ENCODE measurements at regions not wholly inside any gene's neighbourhood (a gene's known extent, or its start where the extent isn't known, plus 50 kb on each side); places are given as distances from the start of the nearest gene placed in this dataset.
A peak's percentile ranks its signal among the peaks of the same experiment; 100 is the strongest.

DNA sequence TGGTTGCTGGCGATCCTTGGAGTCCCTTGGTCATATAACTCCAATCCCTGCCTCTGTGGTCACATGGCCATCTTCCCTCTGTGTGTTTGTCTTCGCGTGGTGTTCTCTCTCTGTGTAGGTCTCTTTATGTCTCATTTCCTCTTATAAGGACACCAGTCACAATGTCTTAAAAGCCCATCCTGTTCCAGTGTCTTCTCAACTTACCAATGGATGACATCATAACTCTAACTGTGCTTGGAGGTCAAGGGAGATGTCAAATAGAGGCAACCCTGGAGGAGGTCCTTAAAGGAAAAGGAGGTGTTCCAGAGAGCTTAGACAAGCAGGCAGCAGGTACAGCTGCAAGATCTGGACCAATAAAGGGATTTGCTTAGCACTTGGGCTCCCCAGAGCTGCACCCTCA, 143.0 kb downstream of the BUB3 start:
- Histone ChIP-seq H3K27me3 (ENCODE audit: control insufficient read depth, insufficient read depth, low read length) (no peaks in the 10 kb centered on the region), H3K9ac (ENCODE audit: low read depth, low read length) (no peak overlapping the region), H3K4me2 (ENCODE audit: low read length) (no peak overlapping the region), H3K36me3 (ENCODE audit: insufficient read depth, low read length) (no peaks in the 10 kb centered on the region), H3K4me3 (ENCODE audit: low read length) (no peak overlapping the region), H3K9me3 (replicated peaks; ENCODE audit: low read length) (no peaks in the 10 kb centered on the region), H3K4me1 (ENCODE audit: control insufficient read depth, insufficient read depth, low read length) (peaks cover 10% of the 10 kb centered on the region)

DNA sequence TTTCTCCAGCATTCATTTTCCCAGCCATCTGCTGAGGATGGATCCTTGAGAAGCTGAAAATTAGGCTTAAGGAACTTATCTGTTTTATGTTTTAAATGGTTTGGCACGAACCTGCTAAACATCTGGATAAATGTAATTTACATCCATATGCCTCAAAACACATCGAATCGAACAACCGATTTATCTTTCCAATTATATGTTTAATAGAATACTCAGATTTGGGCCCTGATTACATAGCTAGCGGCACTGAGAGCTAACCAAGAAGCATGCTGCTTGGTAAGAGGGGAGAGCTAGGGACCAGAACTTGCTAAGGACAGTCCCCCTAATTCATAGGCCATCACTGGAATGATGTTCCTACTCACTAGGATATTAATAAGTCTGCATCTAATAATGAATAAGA, 144.4 kb downstream of the BUB3 start:
- no peak overlapping the region for H3K4me2 ChIP-seq (ENCODE audit: low read length)
- H3K4me3 ChIP-seq (ENCODE audit: low read length): no peak overlapping the region
- H3K9ac ChIP-seq (ENCODE audit: low read depth, low read length): no peak overlapping the region
- H3K9me3 ChIP-seq (replicated peaks; ENCODE audit: low read length): no peaks in the 10 kb centered on the region
- H3K36me3 ChIP-seq (ENCODE audit: insufficient read depth, low read length): no peaks in the 10 kb centered on the region
- peaks cover 10% of the 10 kb centered on the region for H3K4me1 ChIP-seq (ENCODE audit: control insufficient read depth, insufficient read depth, low read length)
- no peaks in the 10 kb centered on the region for H3K27me3 ChIP-seq (ENCODE audit: control insufficient read depth, insufficient read depth, low read length)

DNA sequence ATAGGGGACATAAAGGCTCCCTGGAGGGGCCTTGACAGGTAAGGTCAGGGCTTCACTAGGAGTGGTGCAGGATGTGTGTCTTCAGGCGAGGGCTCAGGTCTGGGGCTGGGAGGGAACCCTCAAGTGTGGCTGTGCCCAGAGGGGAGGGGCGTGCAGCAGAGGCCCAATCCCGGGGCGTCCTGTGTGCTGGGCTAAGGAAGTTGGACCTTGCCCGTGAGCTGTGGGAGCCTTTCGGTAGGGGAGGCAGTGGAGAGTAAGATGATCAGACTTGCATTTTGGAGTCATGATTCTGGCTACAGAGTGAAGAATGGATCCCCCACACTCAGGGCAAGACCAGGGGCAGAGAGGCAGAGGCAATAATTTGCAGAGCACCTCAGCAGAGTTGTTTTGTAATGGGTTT, 145.4 kb downstream of the BUB3 start:
- no peak overlapping the region for H3K4me3 ChIP-seq (ENCODE audit: low read length)
- no peaks in the 10 kb centered on the region for H3K36me3 ChIP-seq (ENCODE audit: insufficient read depth, low read length)
- no peaks in the 10 kb centered on the region for H3K9me3 ChIP-seq (replicated peaks; ENCODE audit: low read length)
- no peak overlapping the region for H3K4me2 ChIP-seq (ENCODE audit: low read length)
- H3K4me1 ChIP-seq (ENCODE audit: control insufficient read depth, insufficient read depth, low read length): peaks cover 10% of the 10 kb centered on the region
- no peaks in the 10 kb centered on the region for H3K27me3 ChIP-seq (ENCODE audit: control insufficient read depth, insufficient read depth, low read length)
- H3K9ac ChIP-seq (ENCODE audit: low read depth, low read length): no peak overlapping the region

DNA sequence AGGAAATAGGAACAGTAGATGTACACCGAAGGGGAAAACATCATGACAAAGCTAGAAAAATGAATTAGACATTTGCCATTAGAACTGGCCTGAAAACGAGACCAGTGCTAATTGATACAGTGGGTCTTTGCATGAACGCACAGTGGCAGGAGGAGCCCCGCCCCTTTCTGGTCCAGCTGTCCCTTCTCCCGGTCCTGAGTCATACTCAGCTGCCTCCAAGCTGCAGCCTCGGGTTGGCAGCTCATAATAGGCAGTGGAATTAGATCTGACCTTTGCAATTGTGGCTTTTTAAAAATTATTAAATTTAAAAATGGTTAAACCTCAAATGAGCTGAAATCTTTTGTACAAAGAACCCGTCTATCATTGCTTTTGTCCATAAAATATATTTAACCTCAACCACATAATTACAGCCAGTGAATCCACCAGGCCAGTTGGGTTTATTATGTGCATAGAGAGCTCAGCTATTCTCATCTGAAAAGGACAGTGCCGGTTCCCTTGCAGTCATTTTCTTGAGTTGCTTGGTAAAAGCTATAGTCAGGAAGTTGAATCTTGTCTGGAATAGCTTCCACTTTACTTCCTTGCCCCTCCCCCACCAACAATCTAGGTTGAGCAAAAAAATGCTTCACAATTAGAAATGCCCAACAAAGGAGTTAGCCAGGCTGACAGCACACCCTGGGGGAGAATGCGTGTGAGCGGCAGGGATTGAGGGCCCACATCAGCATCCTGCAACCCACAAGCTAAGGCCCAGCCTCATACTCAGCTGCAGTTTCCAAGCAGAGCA, 147.1 kb downstream of the BUB3 start:
- Histone ChIP-seq H3K4me1 (ENCODE audit: control insufficient read depth, insufficient read depth, low read length) (peaks cover 10% of the 10 kb centered on the region), H3K4me3 (ENCODE audit: low read length) (no peak overlapping the region), H3K27me3 (ENCODE audit: control insufficient read depth, insufficient read depth, low read length) (peaks cover 4% of the 10 kb centered on the region), H3K36me3 (ENCODE audit: insufficient read depth, low read length) (no peaks in the 10 kb centered on the region), H3K4me2 (ENCODE audit: low read length) (peak overlapping the region; percentile 42), H3K9ac (ENCODE audit: low read depth, low read length) (no peak overlapping the region), H3K9me3 (replicated peaks; ENCODE audit: low read length) (no peaks in the 10 kb centered on the region)

DNA sequence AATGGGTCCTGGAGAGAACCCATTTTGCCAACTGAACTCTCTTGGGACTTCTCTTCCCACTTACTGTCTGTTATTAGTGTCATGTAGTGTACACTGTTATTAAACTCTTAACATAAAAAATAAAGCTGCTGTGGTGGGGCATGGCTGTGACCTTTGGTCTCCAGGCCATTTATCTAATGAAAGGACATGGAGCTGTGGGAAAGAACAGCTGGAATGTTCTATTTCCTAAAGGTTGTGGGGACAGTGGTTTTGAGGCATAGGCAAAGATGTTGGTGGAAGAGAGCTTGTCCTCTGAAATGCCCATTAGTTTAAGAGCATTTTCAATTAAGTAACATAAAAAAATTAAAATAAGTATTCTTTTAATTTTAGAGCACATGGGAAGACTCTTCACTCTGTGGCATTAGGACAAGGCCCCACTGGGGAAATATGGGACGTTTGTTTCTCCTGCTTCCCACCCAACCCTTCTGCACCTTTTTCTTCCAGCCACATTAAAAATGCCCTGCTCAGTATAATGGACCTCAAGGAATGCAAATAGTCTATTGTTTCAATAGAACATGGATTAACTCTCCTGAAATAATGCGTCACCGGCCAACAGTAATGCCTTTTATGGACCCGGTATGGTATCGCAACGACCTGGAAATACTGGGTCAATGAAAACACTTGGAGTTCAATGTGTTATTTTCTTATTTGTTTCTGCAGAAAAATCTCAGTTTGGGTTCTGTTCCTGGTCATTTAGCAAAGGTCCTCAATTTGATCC, 149.6 kb downstream of the BUB3 start:
- peaks cover 7% of the 10 kb centered on the region for H3K27me3 ChIP-seq (ENCODE audit: control insufficient read depth, insufficient read depth, low read length)
- no peak overlapping the region for H3K9ac ChIP-seq (ENCODE audit: low read depth, low read length)
- no peaks in the 10 kb centered on the region for H3K36me3 ChIP-seq (ENCODE audit: insufficient read depth, low read length)
- H3K4me2 ChIP-seq (ENCODE audit: low read length): no peak overlapping the region
- H3K4me3 ChIP-seq (ENCODE audit: low read length): no peak overlapping the region
- no peaks in the 10 kb centered on the region for H3K9me3 ChIP-seq (replicated peaks; ENCODE audit: low read length)
- H3K4me1 ChIP-seq (ENCODE audit: control insufficient read depth, insufficient read depth, low read length): peaks cover 10% of the 10 kb centered on the region

DNA sequence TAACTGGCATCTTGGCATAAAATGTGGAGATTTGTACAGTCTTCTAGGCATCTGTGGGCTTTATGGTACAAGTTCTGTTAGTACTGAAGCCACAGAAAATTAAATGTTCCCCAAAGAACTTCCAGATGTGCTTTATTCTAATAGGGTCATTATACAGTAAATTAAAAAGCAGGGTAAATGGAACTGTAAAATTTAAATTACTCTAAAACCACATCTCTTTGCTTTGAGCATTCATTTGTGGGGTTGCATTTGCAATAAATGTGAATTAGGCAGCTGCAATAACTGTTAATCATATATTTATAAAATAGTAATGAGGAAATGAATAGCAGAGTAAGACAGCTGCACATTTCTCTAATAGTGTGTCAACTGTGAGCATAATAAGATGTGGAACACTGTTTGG, 151.5 kb downstream of the BUB3 start:
- peaks cover 25% of the 10 kb centered on the region for H3K4me1 ChIP-seq (ENCODE audit: control insufficient read depth, insufficient read depth, low read length)
- H3K9ac ChIP-seq (ENCODE audit: low read depth, low read length): no peak overlapping the region
- H3K4me2 ChIP-seq (ENCODE audit: low read length): no peak overlapping the region
- no peaks in the 10 kb centered on the region for H3K9me3 ChIP-seq (replicated peaks; ENCODE audit: low read length)
- peaks cover 7% of the 10 kb centered on the region for H3K27me3 ChIP-seq (ENCODE audit: control insufficient read depth, insufficient read depth, low read length)
- H3K4me3 ChIP-seq (ENCODE audit: low read length): no peak overlapping the region
- no peaks in the 10 kb centered on the region for H3K36me3 ChIP-seq (ENCODE audit: insufficient read depth, low read length)

DNA sequence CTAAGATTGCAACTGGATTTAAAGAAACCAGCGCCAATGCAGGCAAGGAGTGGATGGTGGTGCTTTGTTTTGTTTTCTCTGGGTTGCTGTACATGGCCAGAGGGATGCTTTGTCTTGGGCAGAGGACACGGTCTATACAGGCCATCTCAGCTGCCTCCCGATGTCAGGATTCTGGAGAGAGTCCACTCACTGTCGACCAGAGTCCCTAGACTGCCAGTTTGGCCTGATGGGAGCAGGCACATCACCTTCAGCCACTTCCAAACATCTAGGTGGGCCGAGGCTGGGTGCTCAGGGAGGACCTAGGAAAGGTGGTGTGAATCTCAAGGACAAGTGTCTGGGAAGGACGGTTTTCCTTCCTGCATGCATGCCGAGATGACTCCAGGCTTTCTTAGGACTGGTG, 152.1 kb downstream of the BUB3 start:
- H3K9ac ChIP-seq (ENCODE audit: low read depth, low read length): no peak overlapping the region
- no peak overlapping the region for H3K4me2 ChIP-seq (ENCODE audit: low read length)
- H3K4me3 ChIP-seq (ENCODE audit: low read length): no peak overlapping the region
- no peaks in the 10 kb centered on the region for H3K36me3 ChIP-seq (ENCODE audit: insufficient read depth, low read length)
- peaks cover 7% of the 10 kb centered on the region for H3K27me3 ChIP-seq (ENCODE audit: control insufficient read depth, insufficient read depth, low read length)
- peaks cover 23% of the 10 kb centered on the region for H3K4me1 ChIP-seq (ENCODE audit: control insufficient read depth, insufficient read depth, low read length)
- H3K9me3 ChIP-seq (replicated peaks; ENCODE audit: low read length): no peaks in the 10 kb centered on the region

DNA sequence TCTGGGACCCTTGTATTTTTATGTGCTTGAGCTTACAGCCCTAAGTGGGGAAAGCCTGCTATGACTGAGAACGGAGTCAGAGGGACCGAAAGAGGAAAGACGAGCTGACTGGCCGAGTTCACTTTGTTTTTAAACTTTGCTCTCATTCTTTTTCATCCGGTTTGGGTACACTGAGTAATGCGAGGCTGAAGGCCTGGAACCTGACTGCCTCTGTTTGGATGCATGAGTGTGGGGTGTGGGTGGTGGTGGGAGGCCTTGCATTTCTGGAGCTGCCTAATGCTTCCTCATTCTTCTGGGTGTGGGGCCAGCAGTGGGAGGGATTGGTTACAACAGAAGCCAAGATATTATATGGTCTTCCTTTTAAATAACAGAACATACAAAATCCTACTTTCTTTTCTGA, 155.5 kb downstream of the BUB3 start:
- Histone ChIP-seq H3K36me3 (ENCODE audit: insufficient read depth, low read length) (no peaks in the 10 kb centered on the region), H3K4me3 (ENCODE audit: low read length) (no peak overlapping the region), H3K4me2 (ENCODE audit: low read length) (peak overlapping the region; percentile 8), H3K4me1 (ENCODE audit: control insufficient read depth, insufficient read depth, low read length) (peaks cover 15% of the 10 kb centered on the region), H3K9me3 (replicated peaks; ENCODE audit: low read length) (no peaks in the 10 kb centered on the region), H3K9ac (ENCODE audit: low read depth, low read length) (no peak overlapping the region), H3K27me3 (ENCODE audit: control insufficient read depth, insufficient read depth, low read length) (peaks cover 7% of the 10 kb centered on the region)

DNA sequence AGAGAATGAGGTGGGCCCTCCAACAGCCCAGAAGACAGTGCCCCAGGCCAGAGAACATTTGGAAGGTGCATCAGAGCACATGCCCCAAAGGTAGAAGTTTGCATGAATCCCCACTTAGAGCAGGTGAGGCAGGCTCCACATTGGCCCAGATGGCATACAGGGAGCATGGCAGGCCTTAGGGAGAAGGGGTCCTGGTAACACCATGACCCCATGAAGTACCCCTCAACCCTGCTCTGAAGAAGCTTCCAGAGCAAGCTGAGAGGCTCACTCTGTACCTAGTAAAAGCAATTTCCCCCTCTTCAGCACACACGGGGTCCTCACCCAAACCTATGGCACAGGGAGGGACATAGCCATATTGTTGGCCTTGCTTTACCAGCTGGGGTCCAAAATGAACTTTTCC, 162.6 kb downstream of the BUB3 start:
- H3K9me3 ChIP-seq (replicated peaks; ENCODE audit: low read length): no peaks in the 10 kb centered on the region
- no peaks in the 10 kb centered on the region for H3K36me3 ChIP-seq (ENCODE audit: insufficient read depth, low read length)
- H3K9ac ChIP-seq (ENCODE audit: low read depth, low read length): no peak overlapping the region
- H3K4me2 ChIP-seq (ENCODE audit: low read length): no peak overlapping the region
- H3K4me3 ChIP-seq (ENCODE audit: low read length): no peak overlapping the region
- no peaks in the 10 kb centered on the region for H3K27me3 ChIP-seq (ENCODE audit: control insufficient read depth, insufficient read depth, low read length)
- H3K4me1 ChIP-seq (ENCODE audit: control insufficient read depth, insufficient read depth, low read length): no peaks in the 10 kb centered on the region

DNA sequence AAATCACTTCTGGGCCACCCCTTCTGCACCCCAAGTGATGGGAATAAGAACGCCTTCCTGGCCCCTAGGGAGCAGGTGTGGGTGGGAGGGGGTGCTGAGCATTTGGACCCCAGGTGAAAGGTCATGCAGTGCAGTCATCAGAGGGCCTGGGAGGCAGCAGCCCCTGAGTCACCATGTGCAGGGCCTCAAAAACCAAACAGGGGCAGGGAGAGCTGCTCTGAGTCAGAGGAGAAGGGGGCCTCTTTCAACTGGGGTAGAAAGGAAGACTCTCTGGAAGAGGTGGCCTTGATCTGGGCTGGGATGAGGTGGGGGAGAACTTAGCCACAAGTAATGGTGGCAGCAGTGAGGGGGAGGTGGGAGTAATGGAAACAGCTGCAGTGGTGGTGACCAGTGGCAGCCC, 164.3 kb downstream of the BUB3 start:
- Histone ChIP-seq H3K4me3 (ENCODE audit: low read length) (no peak overlapping the region), H3K4me1 (ENCODE audit: control insufficient read depth, insufficient read depth, low read length) (no peaks in the 10 kb centered on the region), H3K36me3 (ENCODE audit: insufficient read depth, low read length) (no peaks in the 10 kb centered on the region), H3K27me3 (ENCODE audit: control insufficient read depth, insufficient read depth, low read length) (no peaks in the 10 kb centered on the region), H3K9me3 (replicated peaks; ENCODE audit: low read length) (no peaks in the 10 kb centered on the region), H3K4me2 (ENCODE audit: low read length) (no peak overlapping the region), H3K9ac (ENCODE audit: low read depth, low read length) (no peak overlapping the region)

DNA sequence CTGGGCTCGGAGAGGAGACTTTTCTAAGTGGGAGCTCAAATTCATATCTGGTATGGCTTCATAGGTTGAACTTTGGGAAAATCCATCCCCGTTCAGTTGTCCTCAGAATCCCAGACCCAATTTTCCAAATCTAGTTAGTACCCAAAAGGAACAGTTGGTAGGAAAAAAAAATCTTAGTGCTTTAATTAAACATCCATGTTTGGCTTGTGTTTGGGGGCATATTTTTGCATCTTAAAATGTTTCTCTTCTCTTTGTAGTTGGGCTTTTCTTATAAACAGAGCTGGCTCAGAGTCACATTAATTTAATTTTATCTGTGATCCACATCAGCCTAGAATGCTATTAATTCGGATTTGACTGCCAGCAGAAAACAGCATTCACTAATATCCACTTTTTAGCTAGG, 165.9 kb downstream of the BUB3 start:
- H3K27me3 ChIP-seq (ENCODE audit: control insufficient read depth, insufficient read depth, low read length): no peaks in the 10 kb centered on the region
- no peak overlapping the region for H3K4me3 ChIP-seq (ENCODE audit: low read length)
- no peaks in the 10 kb centered on the region for H3K9me3 ChIP-seq (replicated peaks; ENCODE audit: low read length)
- H3K4me1 ChIP-seq (ENCODE audit: control insufficient read depth, insufficient read depth, low read length): no peaks in the 10 kb centered on the region
- no peaks in the 10 kb centered on the region for H3K36me3 ChIP-seq (ENCODE audit: insufficient read depth, low read length)
- no peak overlapping the region for H3K9ac ChIP-seq (ENCODE audit: low read depth, low read length)
- H3K4me2 ChIP-seq (ENCODE audit: low read length): no peak overlapping the region

DNA sequence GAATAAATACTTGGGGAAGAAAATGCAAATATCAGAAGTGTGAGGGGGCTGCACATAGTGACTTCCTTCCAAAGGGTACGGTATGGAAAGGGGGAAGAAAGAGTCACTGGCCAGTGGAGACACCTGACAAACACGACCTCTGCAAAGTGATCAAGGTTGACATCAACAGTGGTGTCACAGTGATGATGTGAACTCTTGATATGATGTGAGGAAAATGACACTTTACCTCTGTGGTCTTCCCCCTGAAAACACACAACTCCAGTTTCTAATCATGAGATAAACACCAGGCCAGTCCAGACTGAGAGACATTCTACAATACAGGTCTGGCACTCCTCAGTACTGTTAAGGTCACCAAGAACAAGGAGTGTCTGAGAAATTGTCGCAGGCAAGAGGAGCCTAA, 169.7 kb downstream of the BUB3 start:
- no peak overlapping the region for H3K4me2 ChIP-seq (ENCODE audit: low read length)
- no peaks in the 10 kb centered on the region for H3K9me3 ChIP-seq (replicated peaks; ENCODE audit: low read length)
- no peak overlapping the region for H3K4me3 ChIP-seq (ENCODE audit: low read length)
- H3K36me3 ChIP-seq (ENCODE audit: insufficient read depth, low read length): no peaks in the 10 kb centered on the region
- H3K9ac ChIP-seq (ENCODE audit: low read depth, low read length): no peak overlapping the region
- no peaks in the 10 kb centered on the region for H3K27me3 ChIP-seq (ENCODE audit: control insufficient read depth, insufficient read depth, low read length)
- no peaks in the 10 kb centered on the region for H3K4me1 ChIP-seq (ENCODE audit: control insufficient read depth, insufficient read depth, low read length)
